G401.6 (cell line): ENCODE measurements at regions not wholly inside any gene's neighbourhood (a gene's known extent, or its start where the extent isn't known, plus 50 kb on each side); places are given as distances from the start of the nearest gene placed in this dataset.
"Not testable (repeated sequence)": the region's sequence is repeated elsewhere in the genome, so short reads cannot be mapped to it uniquely, and the experiment has no call there.

ENCODE experiments used
- FAIRE-seq: peaks from 2 replicates; lab custom pipeline; 2012; peaks lifted over from hg19 to GRCh38; lab: Jason Lieb, UNC

DNA sequence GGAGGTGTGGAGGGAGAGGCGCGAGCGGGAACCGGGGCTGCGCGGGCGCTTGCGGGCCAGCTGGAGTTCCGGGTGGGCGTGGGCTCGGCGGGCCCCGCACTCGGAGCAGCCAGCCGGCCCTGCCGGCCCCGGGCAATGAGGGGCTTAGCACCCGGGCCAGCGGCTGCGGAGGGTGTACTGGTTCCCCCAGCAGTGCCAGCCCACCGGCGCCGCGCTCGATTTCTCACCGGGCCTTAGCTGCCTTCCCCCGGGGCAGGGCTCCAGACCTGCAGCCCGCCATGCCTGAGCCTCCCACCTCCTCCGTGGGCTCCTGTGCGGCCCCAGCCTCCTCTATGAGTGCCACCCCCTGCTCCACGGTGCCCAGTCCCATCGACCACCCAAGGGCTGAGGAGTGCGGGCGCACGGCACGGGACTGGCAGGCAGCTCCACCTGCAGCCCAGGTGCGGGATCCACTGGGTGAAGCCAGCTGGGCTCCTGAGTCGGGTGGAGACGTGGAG, 141.4 kb downstream of the SPRY1 start:
- FAIRE-seq: not testable (repeated sequence)

GRCh38 chr4:123545667-123546572, 149.3 kb downstream of the SPRY1 start:
- FAIRE-seq: peak; percentile 98

DNA sequence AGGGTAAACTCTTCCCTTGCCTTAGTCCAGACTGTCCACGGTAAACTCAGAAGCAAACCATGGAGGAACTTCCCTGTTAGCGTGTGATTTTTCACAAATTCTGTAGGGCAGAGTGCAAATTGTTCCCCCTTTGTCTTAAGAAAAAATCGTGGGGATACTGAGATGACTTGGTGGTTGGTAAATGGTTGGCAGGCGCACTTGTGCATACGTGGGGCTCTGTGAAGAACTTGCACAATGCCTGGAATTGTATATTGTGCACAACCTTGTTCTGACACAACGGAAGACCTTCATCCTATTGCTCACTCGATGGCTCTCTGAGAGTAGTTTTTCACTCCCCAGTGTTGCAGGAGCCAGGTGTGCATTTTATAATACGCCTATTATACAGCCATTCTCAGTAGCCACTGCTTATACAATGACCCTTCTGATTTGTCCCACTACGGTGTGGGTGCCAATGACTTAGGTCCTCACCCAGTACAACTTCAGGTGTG, 150.0 kb downstream of the SPRY1 start:
- FAIRE-seq: no peak

DNA sequence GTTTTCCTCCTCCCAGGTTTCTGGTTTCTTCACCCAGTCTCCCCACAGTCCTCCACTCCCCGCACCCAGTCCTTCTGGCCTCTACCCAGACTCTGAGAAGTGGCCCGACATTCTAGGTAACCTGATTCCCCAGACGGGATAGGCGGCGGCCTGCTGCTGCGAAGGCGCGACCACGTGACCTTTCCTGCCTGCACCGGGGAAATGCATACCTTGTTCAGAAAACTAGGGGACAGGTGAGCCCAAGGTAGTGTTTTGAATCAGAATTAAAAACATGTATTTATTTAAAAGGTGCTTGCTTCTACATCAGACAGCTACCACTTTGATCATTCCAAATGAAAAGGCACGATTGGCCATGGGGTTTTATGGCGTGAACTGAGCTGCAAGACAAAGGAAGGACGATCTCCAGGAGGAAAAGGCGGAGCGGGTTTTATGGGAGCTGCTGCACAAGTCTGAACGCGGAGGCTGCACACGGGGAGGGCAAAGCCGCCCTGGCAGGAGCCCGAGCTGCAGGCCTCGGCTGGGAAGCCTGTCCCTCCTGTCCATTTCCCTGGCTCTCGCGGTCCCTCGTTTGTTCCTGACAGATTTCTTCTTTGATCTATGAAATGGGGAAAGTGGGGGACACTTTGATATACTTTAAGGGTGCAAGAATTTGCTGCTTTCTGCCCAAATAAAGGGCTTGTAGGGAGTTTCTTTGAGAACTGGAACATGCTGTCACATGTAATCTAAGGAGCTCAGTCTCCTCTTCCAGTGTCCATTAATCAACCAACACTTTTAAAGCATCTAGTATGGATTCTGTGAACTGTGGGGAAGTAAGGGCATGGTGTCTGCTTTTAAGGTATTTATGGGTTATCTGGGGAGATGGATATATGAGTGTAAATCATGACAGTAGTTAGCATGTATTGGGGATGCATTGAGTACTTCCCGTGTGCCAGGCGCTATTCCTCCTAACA, 150.9 kb downstream of the SPRY1 start:
- FAIRE-seq: peak; percentile 76

DNA sequence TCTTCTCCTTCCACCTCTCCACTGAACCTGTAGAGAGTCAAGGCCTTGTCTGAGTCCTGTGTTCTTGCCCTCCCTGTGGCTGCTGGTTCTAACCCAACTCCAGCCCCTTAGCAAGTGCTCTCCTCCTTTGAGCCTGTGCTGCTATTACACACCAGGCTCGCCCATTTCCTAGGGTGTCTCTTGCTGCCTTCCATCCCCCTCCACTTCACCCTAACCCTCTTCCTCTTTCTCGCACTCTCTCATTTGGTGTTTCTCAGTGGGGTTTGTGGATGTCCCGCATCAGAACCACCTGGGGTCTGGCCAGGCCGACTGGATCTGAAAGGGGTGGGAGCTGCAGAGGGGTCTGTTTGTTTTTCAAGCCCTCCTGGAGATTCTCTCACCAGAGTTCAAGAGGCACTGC, 156.7 kb downstream of the SPRY1 start:
- no peak for FAIRE-seq

DNA sequence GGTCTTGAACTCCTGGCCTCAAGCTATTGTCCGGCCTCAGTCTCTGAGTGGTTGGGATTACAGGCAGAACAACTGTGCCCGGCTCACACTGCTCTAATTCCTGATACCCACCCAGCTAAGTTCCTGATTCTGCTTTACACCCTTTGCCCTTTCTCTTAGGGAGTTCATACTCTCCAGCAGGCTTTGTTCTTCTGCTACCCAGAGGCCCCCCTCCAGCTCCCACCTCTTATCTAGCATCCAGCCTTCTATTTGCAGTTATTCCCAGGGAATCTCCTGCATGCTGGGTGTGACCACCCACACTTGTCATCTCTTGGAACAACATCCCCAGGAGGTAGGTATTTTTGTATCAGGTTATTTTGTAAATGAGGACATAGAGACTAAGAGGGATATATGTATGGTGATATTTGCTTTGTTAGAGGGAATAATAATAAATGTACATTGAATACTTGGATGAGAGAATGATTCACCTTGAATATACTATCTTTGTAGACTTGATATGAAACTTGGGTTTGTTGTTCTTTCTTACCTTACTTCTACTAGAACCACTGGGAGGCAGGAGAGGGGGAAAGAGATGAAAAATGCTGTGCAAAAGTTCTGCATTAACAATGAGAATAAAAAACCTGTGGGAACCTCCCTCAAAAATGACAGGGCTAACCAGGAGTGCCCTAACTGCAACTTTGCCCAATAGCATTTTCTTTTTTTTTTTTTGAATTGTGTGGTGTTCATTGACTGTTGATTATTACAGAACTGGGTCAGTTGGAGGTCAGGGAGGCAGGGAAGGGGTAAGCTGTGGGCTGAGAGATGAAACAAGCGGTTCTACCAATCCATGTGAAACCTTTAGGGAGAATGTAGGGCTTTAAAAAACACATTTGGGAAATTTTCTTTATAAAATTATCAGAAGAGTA, 157.4 kb downstream of the SPRY1 start:
- no peak for FAIRE-seq

DNA sequence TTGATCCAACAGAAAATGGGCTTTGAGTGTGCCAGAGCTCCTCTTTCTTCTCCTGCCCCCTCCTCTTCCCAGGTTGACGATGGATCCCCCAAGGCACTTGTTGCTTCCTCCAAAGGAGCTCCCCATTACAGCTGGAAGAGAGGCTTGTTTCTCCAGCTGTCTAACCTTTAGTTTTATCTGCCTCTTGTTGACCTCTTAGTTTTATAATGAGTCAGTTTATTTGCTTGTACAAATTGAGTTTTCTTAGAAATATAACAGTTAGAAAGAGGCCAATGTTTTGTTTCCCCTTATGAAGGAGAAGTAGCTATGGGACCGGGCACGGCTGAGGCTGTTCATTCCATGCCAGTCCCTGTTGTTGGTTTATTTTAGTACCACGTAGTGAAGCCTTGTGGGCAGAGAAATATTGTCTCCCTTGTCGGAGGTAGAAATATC, 158.2 kb downstream of the SPRY1 start:
- FAIRE-seq: no peak

DNA sequence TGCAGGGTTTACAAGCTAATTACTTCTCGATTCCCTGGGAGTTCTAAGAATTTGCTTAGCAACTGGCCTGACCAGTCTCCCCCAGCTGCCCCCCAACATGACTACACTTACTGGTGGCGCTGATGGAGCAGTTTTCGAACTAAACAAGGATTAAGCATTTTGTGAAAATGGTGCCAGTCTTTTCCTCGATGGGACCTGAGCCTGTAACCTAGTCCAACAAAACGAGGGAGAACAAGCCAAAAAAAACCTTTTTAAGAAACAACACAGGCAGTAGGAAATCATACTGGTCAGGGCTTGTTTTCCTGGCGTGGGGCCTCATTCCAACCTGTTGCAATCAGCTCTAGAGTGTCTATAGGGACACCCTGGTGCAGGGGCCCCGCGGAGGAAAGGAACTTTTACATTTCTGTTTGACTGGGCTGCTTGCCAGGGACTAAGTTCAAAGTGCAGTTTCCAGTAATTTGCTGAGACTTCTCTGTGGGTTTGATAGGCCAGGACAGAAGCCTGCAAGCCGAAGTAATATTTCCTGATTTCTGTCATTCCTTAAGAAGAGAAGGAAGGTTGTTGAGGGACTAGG, 158.7 kb downstream of the SPRY1 start:
- FAIRE-seq: peak; percentile 99

- no peak for FAIRE-seq
These were observed 159.2 kb downstream of the SPRY1 start for GRCh38 chr4:123555807-123556273.

GRCh38 chr4:123556526-123556925, 159.9 kb downstream of the SPRY1 start:
- no peak for FAIRE-seq

DNA sequence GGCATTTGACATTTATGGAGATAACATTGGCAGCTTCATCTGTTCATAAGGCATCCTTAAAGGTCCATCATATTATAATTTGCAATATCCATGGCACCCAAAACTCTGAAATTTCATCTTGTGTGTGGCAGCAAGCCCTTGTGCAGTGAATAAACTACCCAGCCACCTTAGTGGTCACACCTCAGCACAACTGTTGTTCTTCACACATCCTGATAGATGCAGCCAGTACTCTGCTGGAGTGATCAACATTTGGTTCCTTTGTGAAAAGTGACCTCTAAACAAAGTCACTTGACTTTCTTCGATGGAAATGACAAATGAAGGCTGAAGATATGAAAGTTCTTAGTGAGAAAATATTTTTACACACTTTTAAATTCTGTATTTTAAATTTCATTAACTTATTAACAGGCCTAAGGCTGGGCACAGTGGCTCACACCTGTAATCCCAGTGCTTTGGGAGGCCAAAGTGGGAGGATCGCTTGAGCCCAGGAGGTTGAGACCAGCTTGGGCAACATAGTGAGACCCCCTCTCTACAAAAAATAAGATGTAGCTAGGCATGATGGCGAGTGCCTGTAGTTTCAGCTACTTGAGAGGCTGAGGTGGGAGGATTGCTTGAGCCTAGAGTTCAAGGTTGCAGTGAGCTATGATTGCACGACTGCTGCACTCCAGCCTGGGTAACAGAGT, 161.4 kb downstream of the SPRY1 start:
- FAIRE-seq: no peak

DNA sequence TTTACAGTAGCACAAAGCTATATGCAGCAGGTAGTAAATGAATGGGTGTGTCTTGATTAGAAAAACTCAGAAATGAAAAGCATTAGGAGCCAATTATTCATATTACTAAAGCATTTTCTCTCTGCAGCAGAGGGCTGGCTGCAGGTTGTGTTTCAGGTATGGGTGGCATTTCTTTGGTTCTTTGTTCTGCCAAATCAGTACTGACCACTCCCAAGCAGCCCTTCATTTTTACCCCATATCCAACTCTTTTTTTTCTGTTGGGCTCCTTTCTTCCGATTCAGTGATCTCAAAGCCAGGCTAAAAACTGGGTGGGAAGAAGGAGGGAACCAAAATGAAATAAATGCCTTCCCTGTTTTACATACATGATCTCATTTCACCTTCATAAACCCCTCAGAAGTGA, 162.3 kb downstream of the SPRY1 start:
- no peak for FAIRE-seq

GRCh38 chr4:123559955-123560871, 163.6 kb downstream of the SPRY1 start:
- FAIRE-seq: peak; percentile 97

DNA sequence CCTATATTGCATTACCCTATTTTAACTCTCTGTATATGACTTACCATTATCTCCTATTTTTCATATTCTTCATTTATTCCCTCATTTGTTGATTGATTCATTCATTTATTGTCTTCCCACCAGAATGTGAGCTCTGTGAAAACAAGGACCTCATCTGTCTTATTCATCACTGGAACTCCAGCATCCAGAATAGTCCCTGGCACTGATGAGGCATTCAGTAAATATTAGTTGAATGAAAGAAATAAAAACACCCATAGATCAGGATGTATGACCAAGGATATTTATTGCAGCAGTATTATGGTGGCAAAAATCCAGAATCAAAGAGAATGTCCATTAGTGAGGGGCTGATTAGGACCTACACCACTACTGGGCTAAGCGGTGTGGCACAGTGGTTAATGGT, 164.9 kb downstream of the SPRY1 start:
- no peak for FAIRE-seq

DNA sequence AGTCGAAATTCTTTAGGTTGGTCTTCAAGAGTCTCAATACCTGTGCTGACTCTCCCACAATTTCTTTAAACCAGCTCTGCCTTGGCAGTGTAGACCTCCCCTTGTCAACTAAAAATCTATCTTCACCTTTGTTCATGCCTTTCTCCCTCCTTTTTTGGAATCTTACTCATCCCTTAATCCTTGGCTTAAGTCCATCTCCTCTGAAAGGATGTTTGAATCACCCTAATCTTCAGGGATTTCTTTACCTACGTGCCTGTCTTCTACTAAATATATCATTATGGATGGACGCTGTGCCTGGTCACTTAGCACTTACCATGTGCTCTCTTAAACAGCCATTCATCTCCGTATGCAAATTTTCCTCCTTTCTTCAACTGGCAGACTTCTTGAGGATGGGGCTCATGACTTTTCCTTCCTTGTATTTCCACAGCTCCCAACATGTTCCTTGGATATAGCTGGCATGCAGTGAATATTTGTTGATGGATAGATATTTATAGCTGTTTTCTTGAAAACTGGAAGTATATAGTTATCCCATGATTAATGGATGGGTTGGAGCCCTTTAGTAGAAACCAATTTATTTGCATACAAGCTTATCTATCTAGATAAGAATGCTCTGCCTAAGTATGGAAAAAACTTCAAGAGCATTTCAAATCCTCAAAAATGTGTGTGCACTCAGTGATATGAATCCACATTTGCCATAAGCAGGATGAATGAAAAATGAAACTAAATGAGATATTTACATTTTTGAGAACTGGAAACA, 166.6 kb downstream of the SPRY1 start:
- FAIRE-seq: no peak

DNA sequence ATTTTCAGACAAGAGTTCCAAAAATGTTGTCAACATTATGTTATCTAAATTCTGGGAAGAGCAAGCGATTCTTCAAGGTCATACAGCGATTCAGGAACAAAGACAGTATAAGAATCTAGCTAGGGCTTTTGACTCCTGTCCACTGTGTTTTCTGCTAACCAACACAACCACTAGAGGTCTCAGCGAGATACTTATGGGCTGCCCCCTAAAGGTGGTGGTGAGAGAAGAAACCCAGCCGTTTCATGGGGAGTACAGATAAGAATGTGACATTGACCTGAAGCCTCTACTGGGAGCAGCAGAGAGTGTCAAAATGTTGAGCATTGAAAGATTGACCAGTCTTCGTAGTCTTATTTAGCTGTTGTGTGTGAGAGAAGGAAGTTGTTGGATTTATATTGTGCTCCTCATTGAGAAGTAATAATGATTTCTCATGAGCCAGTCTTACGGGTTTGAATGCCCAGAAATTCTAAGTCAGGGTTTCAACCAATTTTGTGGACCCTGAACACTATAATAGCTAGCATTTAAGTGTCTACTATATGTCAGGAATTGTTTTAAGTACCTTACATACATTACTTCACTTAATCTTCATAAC, 168.3 kb downstream of the SPRY1 start:
- FAIRE-seq: peak; percentile 96

- no peak for FAIRE-seq
These were observed 172.3 kb downstream of the SPRY1 start for GRCh38 chr4:123568936-123569335.

GRCh38 chr4:123569541-123569940, 172.9 kb downstream of the SPRY1 start:
- peak; percentile 95 for FAIRE-seq
